ENCODE measurements at regions not wholly inside any gene's neighbourhood (a gene's known extent, or its start where the extent isn't known, plus 50 kb on each side); places are given as distances from the start of the nearest gene placed in this dataset.

- TF ChIP-seq CTCF (IDR thresholded peaks at IDR 0.05): no peak
- no peak for TF ChIP-seq EP300 (IDR thresholded peaks at IDR 0.05)
- TF ChIP-seq POLR2A (IDR thresholded peaks at IDR 0.05): no peak
- no peak for TF ChIP-seq POLR2AphosphoS5 (IDR thresholded peaks at IDR 0.05)
Measured at GRCh38 chr16:79950932-79951719, 350.6 kb upstream of the MAF start.
